Trophoblast cell (in vitro differentiated cells and primary cell): ENCODE measurements at regions not wholly inside any gene's neighbourhood (a gene's known extent, or its start where the extent isn't known, plus 50 kb on each side); places are given as distances from the start of the nearest gene placed in this dataset.

Experiments used
- DNase-seq, 2 donors: peaks; one replicate each; pipeline ENCODE4 v3.0.0-alpha.2; 2016
- H2AFZ ChIP-seq: 2 replicates; pipeline ENCODE4 v1.6.1; 2013; ENCODE audit warnings: low read length, moderate library complexity, mild to moderate bottlenecking; ENCODE audit not compliant: insufficient read depth, poor library complexity
- H2AK5ac ChIP-seq: 2 replicates; pipeline ENCODE4 v1.6.1; 2013; ENCODE audit warnings: mild to moderate bottlenecking, low read length
- H2BK120ac ChIP-seq: 2 replicates; pipeline ENCODE4 v1.6.1; 2013; ENCODE audit warnings: low read length, mild to moderate bottlenecking, moderate library complexity; ENCODE audit not compliant: insufficient read depth, poor library complexity
- H2BK12ac ChIP-seq: 2 replicates; pipeline ENCODE4 v1.6.1; 2013; ENCODE audit warnings: mild to moderate bottlenecking, low read length, moderate library complexity
- H2BK5ac ChIP-seq: 2 replicates; pipeline ENCODE4 v1.6.1; 2013; ENCODE audit warnings: low read length, low read depth, moderate library complexity, mild to moderate bottlenecking; ENCODE audit not compliant: poor library complexity
- H3K14ac ChIP-seq: 2 replicates; pipeline ENCODE4 v1.6.1; 2013; ENCODE audit warnings: mild to moderate bottlenecking, low read length
- H3K18ac ChIP-seq: 2 replicates; pipeline ENCODE4 v1.6.1; 2013; ENCODE audit warnings: mild to moderate bottlenecking, low read length
- H3K23ac ChIP-seq: 2 replicates; pipeline ENCODE4 v1.6.1; 2013; ENCODE audit warnings: low read length
- H3K27ac ChIP-seq: 2 replicates; pipeline ENCODE4 v1.5.1; 2013; ENCODE audit warnings: low read depth, mild to moderate bottlenecking, inconsistent platforms, low read length, moderate library complexity
- H3K27me3 ChIP-seq: 2 replicates; pipeline ENCODE4 v1.6.1; 2013; ENCODE audit warnings: inconsistent platforms, mild to moderate bottlenecking, low read length, moderate library complexity; ENCODE audit not compliant: insufficient read depth
- H3K36me3 ChIP-seq, 2 experiments: 1 replicate in 1 of 2; 2 replicates in 1 of 2; pipeline ENCODE4 v1.6.1; 2013; ENCODE audit warnings: low read length in 2 of 2, mild to moderate bottlenecking in 2 of 2, moderate library complexity in 1 of 2; ENCODE audit not compliant: insufficient read depth in 2 of 2, control insufficient read depth in 1 of 2
- H3K4ac ChIP-seq: 2 replicates; pipeline ENCODE4 v1.6.1; 2013; ENCODE audit warnings: low read depth, mild to moderate bottlenecking, low read length, moderate library complexity
- H3K4me1 ChIP-seq, 2 experiments: 1 replicate in 1 of 2; 2 replicates in 1 of 2; pipeline ENCODE4 v1.6.1; 2013; ENCODE audit warnings: low read length in 2 of 2, mild to moderate bottlenecking in 2 of 2, moderate library complexity in 1 of 2; ENCODE audit not compliant: insufficient read depth in 2 of 2, control insufficient read depth in 1 of 2
- H3K4me2 ChIP-seq: 2 replicates; pipeline ENCODE4 v1.6.1; 2013; ENCODE audit warnings: inconsistent platforms, mild to moderate bottlenecking, low read length, moderate library complexity
- H3K4me3 ChIP-seq: 2 replicates; pipeline ENCODE4 v1.5.1; 2013; ENCODE audit warnings: mild to moderate bottlenecking, low read depth, low read length, inconsistent platforms
- H3K79me1 ChIP-seq: one replicate; pipeline ENCODE4 v1.6.1; 2013; ENCODE audit warnings: low read length
- H3K79me2 ChIP-seq: 2 replicates; pipeline ENCODE4 v1.6.1; 2013; ENCODE audit warnings: low read length, mild to moderate bottlenecking; ENCODE audit not compliant: control insufficient read depth, insufficient read depth, poor library complexity
- H3K9ac ChIP-seq: 2 replicates; pipeline ENCODE4 v1.6.1; 2013; ENCODE audit warnings: mild to moderate bottlenecking, low read length
- H3K9me3 ChIP-seq: 2 replicates; pipeline ENCODE4 v1.6.1; 2013; ENCODE audit warnings: low read depth, mild to moderate bottlenecking, control low read depth, inconsistent platforms, low read length; ENCODE audit not compliant: insufficient read depth
- H4K12ac ChIP-seq: 2 replicates; pipeline ENCODE4 v1.6.1; 2013; ENCODE audit warnings: low read depth, mild to moderate bottlenecking, low read length, moderate library complexity
- H4K8ac ChIP-seq: 2 replicates; pipeline ENCODE4 v1.6.1; 2013; ENCODE audit warnings: low read depth, mild to moderate bottlenecking, low read length, moderate library complexity
- H4K91ac ChIP-seq: one replicate; pipeline ENCODE4 v1.6.1; 2013; ENCODE audit warnings: low read depth, mild to moderate bottlenecking, low read length, moderate library complexity
- WGBS: extraction: QIAGEN DNeasy Blood & Tissue Kit; methylation state at CpG from one replicate; pipeline ENCODE4 v1.1.7; 2013; ENCODE audit warnings: missing lambda C conversion rate; ENCODE audit not compliant: insufficient read length, insufficient coverage; ENCODE audit errors: extremely low coverage; 5-methylcytosine and 5-hydroxymethylcytosine counted together

GRCh38 chr3:162103808-162104207 is 607.2 kb downstream of the OTOL1 start:
- H3K4me2 ChIP-seq, result no peak overlapping the region
- no peak overlapping the region for H4K91ac ChIP-seq
- no peaks in the 10 kb centered on the region for H3K79me2 ChIP-seq
- H4K8ac ChIP-seq, result no peak overlapping the region
- H3K9ac ChIP-seq, result no peak overlapping the region
- no peaks in the 10 kb centered on the region for H3K36me3 ChIP-seq
- H2AK5ac ChIP-seq, result no peak overlapping the region
- no peak overlapping the region for H3K18ac ChIP-seq
- H2BK120ac ChIP-seq, result no peak overlapping the region
- no peak overlapping the region for H4K12ac ChIP-seq
- no peak overlapping the region for H3K4ac ChIP-seq
- H3K27ac ChIP-seq, result no peak overlapping the region
- H3K23ac ChIP-seq, result no peak overlapping the region
- H3K4me1 ChIP-seq, result no peaks in the 10 kb centered on the region
- no peak overlapping the region for H3K14ac ChIP-seq
- no peak overlapping the region for H2AFZ ChIP-seq
- H2BK12ac ChIP-seq, result no peak overlapping the region
- H3K79me1 ChIP-seq, result no peaks in the 10 kb centered on the region
- no peaks in the 10 kb centered on the region for H3K9me3 ChIP-seq
- H3K4me3 ChIP-seq, result no peak overlapping the region
- DNase-seq, result no peak
- WGBS, result no CpG with 5 or more reads among the region's 1 CpG
- no peak overlapping the region for H2BK5ac ChIP-seq
- H3K27me3 ChIP-seq, result no peaks in the 10 kb centered on the region

GRCh38 chr3:162111861-162112260 is 615.3 kb downstream of the OTOL1 start:
- DNase-seq, result no peak
- no peaks in the 10 kb centered on the region for H3K79me1 ChIP-seq
- no CpG with 5 or more reads among the region's 5 CpGs for WGBS
- H2BK120ac ChIP-seq, result no peak overlapping the region
- no peaks in the 10 kb centered on the region for H3K36me3 ChIP-seq
- no peak overlapping the region for H3K27ac ChIP-seq
- no peaks in the 10 kb centered on the region for H3K4me1 ChIP-seq
- H3K4me2 ChIP-seq, result no peak overlapping the region
- H3K27me3 ChIP-seq, result no peaks in the 10 kb centered on the region
- no peak overlapping the region for H2AFZ ChIP-seq
- no peaks in the 10 kb centered on the region for H3K79me2 ChIP-seq
- no peak overlapping the region for H2BK12ac ChIP-seq
- H2AK5ac ChIP-seq, result no peak overlapping the region
- H3K4me3 ChIP-seq, result no peak overlapping the region
- no peak overlapping the region for H4K8ac ChIP-seq
- H3K4ac ChIP-seq, result no peak overlapping the region
- no peak overlapping the region for H3K9ac ChIP-seq
- no peak overlapping the region for H3K14ac ChIP-seq
- no peak overlapping the region for H3K18ac ChIP-seq
- H4K12ac ChIP-seq, result no peak overlapping the region
- H4K91ac ChIP-seq, result no peak overlapping the region
- H3K23ac ChIP-seq, result no peak overlapping the region
- H2BK5ac ChIP-seq, result no peak overlapping the region
- H3K9me3 ChIP-seq, result no peaks in the 10 kb centered on the region

- H3K4ac ChIP-seq, result no peak overlapping the region
- no peak overlapping the region for H3K14ac ChIP-seq
- H2AFZ ChIP-seq, result no peak overlapping the region
- no peaks in the 10 kb centered on the region for H3K9me3 ChIP-seq
- H3K36me3 ChIP-seq, result no peaks in the 10 kb centered on the region
- no peak overlapping the region for H2AK5ac ChIP-seq
- no peaks in the 10 kb centered on the region for H3K27me3 ChIP-seq
- DNase-seq, result no peak
- no peaks in the 10 kb centered on the region for H3K79me2 ChIP-seq
- no peak overlapping the region for H2BK12ac ChIP-seq
- no peak overlapping the region for H3K18ac ChIP-seq
- no peak overlapping the region for H3K4me2 ChIP-seq
- no peak overlapping the region for H3K27ac ChIP-seq
- H3K9ac ChIP-seq, result no peak overlapping the region
- no peaks in the 10 kb centered on the region for H3K79me1 ChIP-seq
- no peak overlapping the region for H4K91ac ChIP-seq
- no peak overlapping the region for H4K12ac ChIP-seq
- H2BK120ac ChIP-seq, result no peak overlapping the region
- no peak overlapping the region for H4K8ac ChIP-seq
- no peak overlapping the region for H3K4me3 ChIP-seq
- no peak overlapping the region for H3K23ac ChIP-seq
- H3K4me1 ChIP-seq, result no peaks in the 10 kb centered on the region
- H2BK5ac ChIP-seq, result no peak overlapping the region
These were observed 616.1 kb downstream of the OTOL1 start for GRCh38 chr3:162112719-162113118.

- Histone ChIP-seq H3K9me3 (no peaks in the 10 kb centered on the region), H4K8ac (no peak overlapping the region), H3K79me2 (no peaks in the 10 kb centered on the region), H3K79me1 (no peaks in the 10 kb centered on the region), H3K27ac (no peak overlapping the region), H4K91ac (no peak overlapping the region), H2BK120ac (no peak overlapping the region), H3K9ac (no peak overlapping the region), H3K4me2 (no peak overlapping the region), H2AK5ac (no peak overlapping the region), H3K4me1 (no peaks in the 10 kb centered on the region), H3K4ac (no peak overlapping the region), H2BK5ac (no peak overlapping the region), H3K23ac (no peak overlapping the region), H2AFZ (no peak overlapping the region), H4K12ac (no peak overlapping the region), H3K14ac (no peak overlapping the region), H3K18ac (no peak overlapping the region), H3K27me3 (no peaks in the 10 kb centered on the region), H3K4me3 (no peak overlapping the region), H2BK12ac (no peak overlapping the region), H3K36me3 (no peaks in the 10 kb centered on the region)
- no peak for DNase-seq
- no CpG with 5 or more reads among the region's 1 CpG for WGBS
These were observed 621.4 kb downstream of the OTOL1 start for GRCh38 chr3:162117961-162118360.

- no peak for DNase-seq
- Histone ChIP-seq H2AK5ac (no peak overlapping the region), H2BK120ac (no peak overlapping the region), H3K4me3 (no peak overlapping the region), H3K23ac (no peak overlapping the region), H3K9me3 (no peaks in the 10 kb centered on the region), H3K14ac (no peak overlapping the region), H2BK5ac (no peak overlapping the region), H2AFZ (no peak overlapping the region), H4K91ac (no peak overlapping the region), H3K27me3 (no peaks in the 10 kb centered on the region), H3K4me1 (no peaks in the 10 kb centered on the region), H3K27ac (no peak overlapping the region), H4K12ac (no peak overlapping the region), H3K18ac (no peak overlapping the region), H3K36me3 (no peaks in the 10 kb centered on the region), H3K79me2 (no peaks in the 10 kb centered on the region), H3K79me1 (no peaks in the 10 kb centered on the region), H3K9ac (no peak overlapping the region), H2BK12ac (no peak overlapping the region), H3K4ac (no peak overlapping the region), H3K4me2 (no peak overlapping the region), H4K8ac (no peak overlapping the region)
- WGBS, result no CpG with 5 or more reads among the region's 2 CpGs
These were observed 623.0 kb downstream of the OTOL1 start for GRCh38 chr3:162119651-162120050.
